ENCODE measurements at regions not wholly inside any gene's neighbourhood (a gene's known extent, or its start where the extent isn't known, plus 50 kb on each side); places are given as distances from the start of the nearest gene placed in this dataset.

DNA sequence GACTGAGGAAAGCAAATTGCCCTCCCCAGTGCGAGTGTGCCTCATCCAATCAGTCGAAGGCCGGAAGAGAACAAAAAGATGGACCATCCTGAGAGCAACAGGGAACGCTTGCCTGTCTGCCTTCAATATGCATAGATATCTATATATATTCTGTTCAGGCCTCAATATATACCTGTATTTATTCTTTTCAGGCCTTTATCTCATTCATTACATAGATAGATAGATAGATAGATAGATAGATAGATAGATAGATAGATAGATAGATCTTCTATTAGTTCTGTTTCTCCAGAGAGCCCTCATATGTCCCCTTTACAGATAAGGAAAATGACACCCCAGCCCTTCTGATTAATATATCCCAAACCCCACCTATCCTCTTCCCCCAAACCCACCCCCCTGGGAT, 55.1 kb upstream of the LMO2 start:
- Histone ChIP-seq H3K9me3 (ENCODE audit: low read length) (no peaks in the 10 kb centered on the region), H2AFZ (ENCODE audit: low read depth, low read length) (no peak overlapping the region), H3K4me3 (ENCODE audit: low read length) (no peak overlapping the region), H3K4me2 (ENCODE audit: low read length) (no peak overlapping the region), H3K27ac (ENCODE audit: low read length) (no peak overlapping the region), H3K9ac (ENCODE audit: low read length) (no peak overlapping the region), H3K79me2 (replicated peaks; ENCODE audit: insufficient read depth, low read length) (no peaks in the 10 kb centered on the region), H3K27me3 (ENCODE audit: insufficient read depth, low read depth, low read length) (no peaks in the 10 kb centered on the region), H3F3A (ENCODE audit: insufficient read depth, low read length, poor library complexity, severe bottlenecking) (no peaks in the 10 kb centered on the region), H3K9me2 (ENCODE audit: insufficient read depth, low read length) (no peaks in the 10 kb centered on the region), H3K36me3 (ENCODE audit: insufficient read depth, low read length) (no peaks in the 10 kb centered on the region), H4K20me1 (ENCODE audit: insufficient read depth) (no peaks in the 10 kb centered on the region)
- TF ChIP-seq TAF1 (IDR thresholded peaks at IDR 0.05; ENCODE audit: low read depth) (no peak), SMC3 (conservative IDR thresholded peaks at IDR 0.05; ENCODE audit: poor library complexity) (no peak)

DNA sequence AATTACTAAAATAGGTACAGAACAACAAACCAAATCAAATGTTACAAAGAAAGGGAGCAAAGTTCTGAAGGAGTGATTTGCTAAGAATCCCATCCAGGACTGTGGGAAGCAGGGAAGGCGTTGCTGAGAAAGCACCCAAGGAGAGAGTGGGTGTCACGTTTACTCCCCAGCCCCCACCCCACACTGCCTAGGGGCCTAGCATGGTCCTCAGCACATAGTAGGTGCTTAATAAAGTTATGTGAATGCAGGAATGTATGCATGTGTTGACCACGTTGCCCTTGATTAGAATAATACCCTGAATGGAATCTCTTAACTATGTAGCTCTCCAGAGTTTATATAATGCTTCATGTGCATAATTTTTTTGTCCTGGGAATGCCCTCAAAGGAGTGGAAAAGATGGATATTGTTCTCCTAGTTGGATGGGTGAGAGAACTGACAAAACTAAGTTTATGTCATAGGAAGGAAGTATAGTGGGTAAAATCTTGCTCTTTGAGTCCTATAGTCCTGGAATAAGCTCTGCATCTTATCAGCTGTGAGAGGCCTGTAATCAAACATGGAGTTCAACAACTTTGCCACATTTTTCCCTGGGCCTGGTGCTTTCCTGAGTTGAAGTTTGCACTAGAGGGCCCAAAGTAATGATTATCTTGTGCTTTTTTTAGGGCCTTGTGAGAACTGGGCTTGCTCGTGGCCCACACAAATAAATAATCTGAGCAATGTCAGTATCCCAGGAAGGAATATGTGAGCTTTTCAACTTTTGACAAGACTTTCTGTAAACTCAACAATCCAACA, 53.8 kb upstream of the LMO2 start:
- Histone ChIP-seq H2AFZ (ENCODE audit: low read depth, low read length) (no peak overlapping the region), H3K9me2 (ENCODE audit: insufficient read depth, low read length) (no peaks in the 10 kb centered on the region), H3K9ac (ENCODE audit: low read length) (no peak overlapping the region), H3K79me2 (replicated peaks; ENCODE audit: insufficient read depth, low read length) (no peaks in the 10 kb centered on the region), H3K4me2 (ENCODE audit: low read length) (no peak overlapping the region), H3K27me3 (ENCODE audit: insufficient read depth, low read depth, low read length) (no peaks in the 10 kb centered on the region), H3K9me3 (ENCODE audit: low read length) (no peaks in the 10 kb centered on the region), H3F3A (ENCODE audit: insufficient read depth, low read length, poor library complexity, severe bottlenecking) (no peaks in the 10 kb centered on the region), H3K4me3 (ENCODE audit: low read length) (no peak overlapping the region), H3K27ac (ENCODE audit: low read length) (no peak overlapping the region), H3K36me3 (ENCODE audit: insufficient read depth, low read length) (no peaks in the 10 kb centered on the region), H4K20me1 (ENCODE audit: insufficient read depth) (no peaks in the 10 kb centered on the region)
- TF ChIP-seq RAD21 (conservative IDR thresholded peaks at IDR 0.05), result no peak
- TF ChIP-seq, protein P1, sequence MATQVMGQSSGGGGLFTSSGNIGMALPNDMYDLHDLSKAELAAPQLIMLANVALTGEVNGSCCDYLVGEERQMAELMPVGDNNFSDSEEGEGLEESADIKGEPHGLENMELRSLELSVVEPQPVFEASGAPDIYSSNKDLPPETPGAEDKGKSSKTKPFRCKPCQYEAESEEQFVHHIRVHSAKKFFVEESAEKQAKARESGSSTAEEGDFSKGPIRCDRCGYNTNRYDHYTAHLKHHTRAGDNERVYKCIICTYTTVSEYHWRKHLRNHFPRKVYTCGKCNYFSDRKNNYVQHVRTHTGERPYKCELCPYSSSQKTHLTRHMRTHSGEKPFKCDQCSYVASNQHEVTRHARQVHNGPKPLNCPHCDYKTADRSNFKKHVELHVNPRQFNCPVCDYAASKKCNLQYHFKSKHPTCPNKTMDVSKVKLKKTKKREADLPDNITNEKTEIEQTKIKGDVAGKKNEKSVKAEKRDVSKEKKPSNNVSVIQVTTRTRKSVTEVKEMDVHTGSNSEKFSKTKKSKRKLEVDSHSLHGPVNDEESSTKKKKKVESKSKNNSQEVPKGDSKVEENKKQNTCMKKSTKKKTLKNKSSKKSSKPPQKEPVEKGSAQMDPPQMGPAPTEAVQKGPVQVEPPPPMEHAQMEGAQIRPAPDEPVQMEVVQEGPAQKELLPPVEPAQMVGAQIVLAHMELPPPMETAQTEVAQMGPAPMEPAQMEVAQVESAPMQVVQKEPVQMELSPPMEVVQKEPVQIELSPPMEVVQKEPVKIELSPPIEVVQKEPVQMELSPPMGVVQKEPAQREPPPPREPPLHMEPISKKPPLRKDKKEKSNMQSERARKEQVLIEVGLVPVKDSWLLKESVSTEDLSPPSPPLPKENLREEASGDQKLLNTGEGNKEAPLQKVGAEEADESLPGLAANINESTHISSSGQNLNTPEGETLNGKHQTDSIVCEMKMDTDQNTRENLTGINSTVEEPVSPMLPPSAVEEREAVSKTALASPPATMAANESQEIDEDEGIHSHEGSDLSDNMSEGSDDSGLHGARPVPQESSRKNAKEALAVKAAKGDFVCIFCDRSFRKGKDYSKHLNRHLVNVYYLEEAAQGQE (IDR thresholded peaks at IDR 0.05; ENCODE audit: borderline replicate concordance), result no peak
- TF ChIP-seq SMC3 (conservative IDR thresholded peaks at IDR 0.05; ENCODE audit: poor library complexity), result no peak
- no peak for TF ChIP-seq POLR2AphosphoS5 (IDR thresholded peaks at IDR 0.05)
- TF ChIP-seq MXI1 (conservative IDR thresholded peaks at IDR 0.05; ENCODE audit: poor library complexity, severe bottlenecking), result no peak
- no peak for TF ChIP-seq EP300 (conservative IDR thresholded peaks at IDR 0.05; ENCODE audit: poor library complexity, severe bottlenecking)
- no peak for TF ChIP-seq TAF1 (IDR thresholded peaks at IDR 0.05; ENCODE audit: low read depth)
- TF ChIP-seq, protein P2, sequence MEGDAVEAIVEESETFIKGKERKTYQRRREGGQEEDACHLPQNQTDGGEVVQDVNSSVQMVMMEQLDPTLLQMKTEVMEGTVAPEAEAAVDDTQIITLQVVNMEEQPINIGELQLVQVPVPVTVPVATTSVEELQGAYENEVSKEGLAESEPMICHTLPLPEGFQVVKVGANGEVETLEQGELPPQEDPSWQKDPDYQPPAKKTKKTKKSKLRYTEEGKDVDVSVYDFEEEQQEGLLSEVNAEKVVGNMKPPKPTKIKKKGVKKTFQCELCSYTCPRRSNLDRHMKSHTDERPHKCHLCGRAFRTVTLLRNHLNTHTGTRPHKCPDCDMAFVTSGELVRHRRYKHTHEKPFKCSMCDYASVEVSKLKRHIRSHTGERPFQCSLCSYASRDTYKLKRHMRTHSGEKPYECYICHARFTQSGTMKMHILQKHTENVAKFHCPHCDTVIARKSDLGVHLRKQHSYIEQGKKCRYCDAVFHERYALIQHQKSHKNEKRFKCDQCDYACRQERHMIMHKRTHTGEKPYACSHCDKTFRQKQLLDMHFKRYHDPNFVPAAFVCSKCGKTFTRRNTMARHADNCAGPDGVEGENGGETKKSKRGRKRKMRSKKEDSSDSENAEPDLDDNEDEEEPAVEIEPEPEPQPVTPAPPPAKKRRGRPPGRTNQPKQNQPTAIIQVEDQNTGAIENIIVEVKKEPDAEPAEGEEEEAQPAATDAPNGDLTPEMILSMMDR (IDR thresholded peaks at IDR 0.05; ENCODE audit: poor library complexity, severe bottlenecking), result no peak
- no peak for TF ChIP-seq EZH2 (IDR thresholded peaks at IDR 0.05; ENCODE audit: borderline replicate concordance, insufficient read depth, low read length, poor library complexity, severe bottlenecking)
